Calu3 (cell line): ENCODE measurements at regions not wholly inside any gene's neighbourhood (a gene's known extent, or its start where the extent isn't known, plus 50 kb on each side); places are given as distances from the start of the nearest gene placed in this dataset.
A peak's percentile ranks its signal among the peaks of the same experiment; 100 is the strongest.

Experiments used
- BruUV-seq: library from RNA; stranded (reverse); fragments of 400-500 nt; replicated peaks from 2 replicates; lab custom pipeline; 2021; lab: Mats Ljungman, UMichigan
- CTCF ChIA-PET: fragments of 300-600 bp; sonication (Branson Sonifier 250); formaldehyde crosslinking; loops from one replicate; lab custom pipeline; 2022; ENCODE audit warnings: antibody characterized with exemption; lab: Charles Lee
- DNase-seq: peaks from one replicate; pipeline ENCODE4 v3.0.0; 2022
- H3K27ac Mint-ChIP-seq: one replicate; pipeline ENCODE4 v1.8.0; 2022; ENCODE audit warnings: mixed read lengths; ENCODE audit not compliant: unreplicated experiment
- H3K27me3 Mint-ChIP-seq: one replicate; pipeline ENCODE4 v1.8.0; 2022; ENCODE audit warnings: mixed read lengths; ENCODE audit not compliant: unreplicated experiment
- H3K36me3 Mint-ChIP-seq: one replicate; pipeline ENCODE4 v1.8.0; 2022; ENCODE audit warnings: mild to moderate bottlenecking, moderate library complexity, mixed read lengths; ENCODE audit not compliant: insufficient read depth, unreplicated experiment
- H3K4me1 Mint-ChIP-seq: one replicate; pipeline ENCODE4 v1.8.0; 2022; ENCODE audit warnings: mild to moderate bottlenecking, low read depth, mixed read lengths; ENCODE audit not compliant: unreplicated experiment
- H3K4me3 Mint-ChIP-seq: one replicate; pipeline ENCODE4 v1.8.0; 2022; ENCODE audit warnings: mild to moderate bottlenecking, low read depth, moderate library complexity, mixed read lengths; ENCODE audit not compliant: unreplicated experiment
- H3K9me3 Mint-ChIP-seq: one replicate; pipeline ENCODE4 v1.8.0; 2022; ENCODE audit warnings: low read depth, mixed read lengths; ENCODE audit not compliant: unreplicated experiment
- intact Hi-C: fragments of 100-400 bp; cut with micrococcal nuclease; formaldehyde crosslinking; loops from one replicate; pipeline ENCODE4 v1.10.0; 2022; ENCODE audit not compliant: unreplicated experiment
- TF ChIP-seq, protein P1 (sequence below): fragments of 200-600 bp; IDR thresholded peaks from one replicate; pipeline ENCODE4 v1.8.0; 2022; ENCODE audit warnings: antibody characterized with exemption; ENCODE audit not compliant: unreplicated experiment

- no TSS peak for BruUV-seq
- Mint-ChIP-seq H3K36me3 (peaks cover 5% of the 10 kb centered on the region), H3K4me1 (peaks cover 61% of the 10 kb centered on the region), H3K27me3 (no peaks in the 10 kb centered on the region), H3K4me3 (no peak overlapping the region), H3K27ac (no peak overlapping the region), H3K9me3 (peaks cover 8% of the 10 kb centered on the region)
- DNase-seq = no peak
- CTCF ChIA-PET = interaction anchor here (0.6 kb wide), 1 partner anchor 403 kb away, joined by 4 read pairs; no protein-coding TSS in a partner anchor
- TF ChIP-seq, protein P1, sequence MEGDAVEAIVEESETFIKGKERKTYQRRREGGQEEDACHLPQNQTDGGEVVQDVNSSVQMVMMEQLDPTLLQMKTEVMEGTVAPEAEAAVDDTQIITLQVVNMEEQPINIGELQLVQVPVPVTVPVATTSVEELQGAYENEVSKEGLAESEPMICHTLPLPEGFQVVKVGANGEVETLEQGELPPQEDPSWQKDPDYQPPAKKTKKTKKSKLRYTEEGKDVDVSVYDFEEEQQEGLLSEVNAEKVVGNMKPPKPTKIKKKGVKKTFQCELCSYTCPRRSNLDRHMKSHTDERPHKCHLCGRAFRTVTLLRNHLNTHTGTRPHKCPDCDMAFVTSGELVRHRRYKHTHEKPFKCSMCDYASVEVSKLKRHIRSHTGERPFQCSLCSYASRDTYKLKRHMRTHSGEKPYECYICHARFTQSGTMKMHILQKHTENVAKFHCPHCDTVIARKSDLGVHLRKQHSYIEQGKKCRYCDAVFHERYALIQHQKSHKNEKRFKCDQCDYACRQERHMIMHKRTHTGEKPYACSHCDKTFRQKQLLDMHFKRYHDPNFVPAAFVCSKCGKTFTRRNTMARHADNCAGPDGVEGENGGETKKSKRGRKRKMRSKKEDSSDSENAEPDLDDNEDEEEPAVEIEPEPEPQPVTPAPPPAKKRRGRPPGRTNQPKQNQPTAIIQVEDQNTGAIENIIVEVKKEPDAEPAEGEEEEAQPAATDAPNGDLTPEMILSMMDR = no peak
- intact Hi-C loops = loop anchor here (10.0 kb wide), 1 partner anchor 138 kb away; the partner anchor contains the start of gene OR5AK2
Measured at GRCh38 chr11:56846631-56847576, 98.4 kb upstream of the OR9G4 start.

- H3K4me1 Mint-ChIP-seq = peaks cover 65% of the 10 kb centered on the region
- intact Hi-C loops = loop anchor here (10.0 kb wide), 1 partner anchor 140 kb away; the partner anchor contains the start of gene OR5AK2
- peaks cover 4% of the 10 kb centered on the region for H3K9me3 Mint-ChIP-seq
- TF ChIP-seq, protein P1 = no peak
- no peak for DNase-seq
- H3K4me3 Mint-ChIP-seq = no peak overlapping the region
- H3K27ac Mint-ChIP-seq = peak overlapping the region; percentile 87
- CTCF ChIA-PET = no interaction called here
- no TSS peak for BruUV-seq
- no peaks in the 10 kb centered on the region for H3K27me3 Mint-ChIP-seq
- peaks cover 5% of the 10 kb centered on the region for H3K36me3 Mint-ChIP-seq
Measured at GRCh38 chr11:56845121-56845732, 96.7 kb upstream of the OR9G4 start.

GRCh38 chr11:56843816-56844215 lies 95.3 kb upstream of the OR9G4 start:
- Mint-ChIP-seq H3K27ac (peak overlapping the region; percentile 87), H3K4me1 (peaks cover 51% of the 10 kb centered on the region), H3K27me3 (no peaks in the 10 kb centered on the region), H3K4me3 (no peak overlapping the region), H3K36me3 (peaks cover 5% of the 10 kb centered on the region), H3K9me3 (peaks cover 2% of the 10 kb centered on the region)
- CTCF ChIA-PET = interaction anchor here (0.9 to 4.6 kb wide), 7 partner anchors 11 to 406 kb away, joined by 3 to 145 read pairs (median 5); no protein-coding TSS in a partner anchor
- DNase-seq = no peak
- BruUV-seq = no TSS peak
- TF ChIP-seq, protein P1 = no peak
- intact Hi-C loops = loop anchor here (1.0 to 10.0 kb wide), 5 partner anchors 36 to 241 kb away; partner anchors contain the start of gene OR5AK2
